ENCODE measurements at regions not wholly inside any gene's neighbourhood (a gene's known extent, or its start where the extent isn't known, plus 50 kb on each side); places are given as distances from the start of the nearest gene placed in this dataset.

DNA sequence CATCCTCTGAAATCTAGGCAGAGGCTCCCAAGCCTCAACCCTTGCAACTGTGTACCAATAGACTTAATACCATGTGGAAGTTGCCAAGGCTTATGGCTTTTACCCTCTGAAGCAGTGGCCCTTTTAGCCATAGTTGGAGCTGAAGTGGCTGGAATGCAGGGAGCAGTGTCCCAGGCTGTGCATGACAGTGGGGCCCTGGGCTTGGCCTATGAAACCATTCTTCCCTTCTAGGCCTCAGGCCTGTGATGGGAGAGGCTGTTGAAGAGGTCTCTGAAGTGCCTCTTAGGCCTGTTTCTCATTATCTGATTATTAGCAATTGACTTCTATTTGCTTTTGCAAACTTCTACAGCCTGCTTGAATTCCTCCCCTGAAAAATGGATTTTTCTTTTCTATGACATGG lies 612.7 kb upstream of the ZWINT start:
- no peak for DNase-seq (ENCODE audit: low spot score)
- H3K27ac ChIP-seq: no peak overlapping the region
- TF ChIP-seq, protein P1, sequence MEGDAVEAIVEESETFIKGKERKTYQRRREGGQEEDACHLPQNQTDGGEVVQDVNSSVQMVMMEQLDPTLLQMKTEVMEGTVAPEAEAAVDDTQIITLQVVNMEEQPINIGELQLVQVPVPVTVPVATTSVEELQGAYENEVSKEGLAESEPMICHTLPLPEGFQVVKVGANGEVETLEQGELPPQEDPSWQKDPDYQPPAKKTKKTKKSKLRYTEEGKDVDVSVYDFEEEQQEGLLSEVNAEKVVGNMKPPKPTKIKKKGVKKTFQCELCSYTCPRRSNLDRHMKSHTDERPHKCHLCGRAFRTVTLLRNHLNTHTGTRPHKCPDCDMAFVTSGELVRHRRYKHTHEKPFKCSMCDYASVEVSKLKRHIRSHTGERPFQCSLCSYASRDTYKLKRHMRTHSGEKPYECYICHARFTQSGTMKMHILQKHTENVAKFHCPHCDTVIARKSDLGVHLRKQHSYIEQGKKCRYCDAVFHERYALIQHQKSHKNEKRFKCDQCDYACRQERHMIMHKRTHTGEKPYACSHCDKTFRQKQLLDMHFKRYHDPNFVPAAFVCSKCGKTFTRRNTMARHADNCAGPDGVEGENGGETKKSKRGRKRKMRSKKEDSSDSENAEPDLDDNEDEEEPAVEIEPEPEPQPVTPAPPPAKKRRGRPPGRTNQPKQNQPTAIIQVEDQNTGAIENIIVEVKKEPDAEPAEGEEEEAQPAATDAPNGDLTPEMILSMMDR (IDR thresholded peaks at IDR 0.05): no peak
- H3K4me3 ChIP-seq: no peak overlapping the region

DNA sequence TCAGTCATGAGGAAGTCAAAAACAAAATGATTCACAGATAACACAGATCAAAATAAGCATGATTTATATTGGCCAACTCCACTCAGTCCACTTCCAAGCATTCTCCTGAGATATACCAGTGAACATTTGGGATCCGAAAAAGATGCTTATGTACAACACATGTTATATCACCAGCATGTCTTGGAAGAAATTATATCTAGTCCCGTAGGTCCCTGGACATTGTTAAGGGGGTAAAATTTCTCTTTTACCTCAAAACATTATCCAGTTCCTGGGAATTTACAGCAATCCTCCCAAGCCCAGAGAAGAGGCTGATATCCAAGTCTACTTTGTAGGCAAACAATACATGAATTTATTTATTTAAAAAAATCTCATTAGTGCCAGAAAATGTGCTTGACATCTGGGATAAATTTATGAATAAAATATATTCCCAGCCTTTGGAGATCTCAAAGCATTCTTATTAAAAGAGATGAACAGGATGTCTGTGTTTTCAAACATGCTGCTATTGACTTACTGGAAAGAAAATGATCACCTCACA lies 582.2 kb upstream of the ZWINT start:
- Histone ChIP-seq H3K4me3 (no peak overlapping the region), H3K27ac (no peak overlapping the region)
- TF ChIP-seq, protein P1 (IDR thresholded peaks at IDR 0.05): no peak
- no peak for DNase-seq (ENCODE audit: low spot score)

GRCh38 chr10:56934515-56934914 lies 573.5 kb upstream of the ZWINT start:
- Histone ChIP-seq H3K27ac (no peak overlapping the region), H3K4me3 (no peak overlapping the region)
- DNase-seq (ENCODE audit: low spot score): no peak
- TF ChIP-seq, protein P1 (IDR thresholded peaks at IDR 0.05): no peak

DNA sequence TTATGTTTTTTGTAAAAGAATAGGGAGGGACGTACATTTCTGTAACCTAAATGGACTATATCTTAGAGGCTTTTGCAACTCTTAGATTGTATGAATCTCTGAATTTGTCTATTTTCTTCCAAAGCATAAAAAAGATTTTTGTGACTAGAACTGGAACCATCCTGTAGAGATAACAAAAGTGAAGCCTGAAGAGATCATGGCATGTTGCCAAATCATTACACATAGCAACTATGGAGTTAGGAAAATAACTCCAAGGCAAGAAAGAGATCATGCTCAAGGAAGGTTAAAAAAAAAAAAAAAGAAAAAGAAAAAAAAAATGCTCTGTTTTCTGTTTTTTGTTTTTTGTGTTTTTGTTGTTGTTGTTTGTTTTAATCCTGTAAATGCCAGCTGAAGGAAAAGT lies 567.7 kb upstream of the ZWINT start:
- Histone ChIP-seq H3K27ac (no peak overlapping the region), H3K4me3 (no peak overlapping the region)
- no peak for DNase-seq (ENCODE audit: low spot score)
- TF ChIP-seq, protein P1 (IDR thresholded peaks at IDR 0.05): no peak

GRCh38 chr10:56927701-56928100 lies 566.6 kb upstream of the ZWINT start:
- DNase-seq (ENCODE audit: low spot score): no peak
- Histone ChIP-seq H3K27ac (no peak overlapping the region), H3K4me3 (no peak overlapping the region)
- TF ChIP-seq, protein P1 (IDR thresholded peaks at IDR 0.05): no peak

- Histone ChIP-seq H3K27ac (no peak overlapping the region), H3K4me3 (no peak overlapping the region)
- TF ChIP-seq, protein P1 (IDR thresholded peaks at IDR 0.05): no peak
- DNase-seq (ENCODE audit: low spot score): no peak
Observed at GRCh38 chr10:56920601-56921261, 559.7 kb upstream of the ZWINT start.

GRCh38 chr10:56912043-56912442 lies 551.0 kb upstream of the ZWINT start:
- DNase-seq (ENCODE audit: low spot score): no peak
- TF ChIP-seq, protein P1 (IDR thresholded peaks at IDR 0.05): no peak
- H3K27ac ChIP-seq: no peak overlapping the region
- H3K4me3 ChIP-seq: no peak overlapping the region

Data from coronary artery (tissue), 2 donors.